ENCODE measurements at regions not wholly inside any gene's neighbourhood (a gene's known extent, or its start where the extent isn't known, plus 50 kb on each side); places are given as distances from the start of the nearest gene placed in this dataset.

DNA sequence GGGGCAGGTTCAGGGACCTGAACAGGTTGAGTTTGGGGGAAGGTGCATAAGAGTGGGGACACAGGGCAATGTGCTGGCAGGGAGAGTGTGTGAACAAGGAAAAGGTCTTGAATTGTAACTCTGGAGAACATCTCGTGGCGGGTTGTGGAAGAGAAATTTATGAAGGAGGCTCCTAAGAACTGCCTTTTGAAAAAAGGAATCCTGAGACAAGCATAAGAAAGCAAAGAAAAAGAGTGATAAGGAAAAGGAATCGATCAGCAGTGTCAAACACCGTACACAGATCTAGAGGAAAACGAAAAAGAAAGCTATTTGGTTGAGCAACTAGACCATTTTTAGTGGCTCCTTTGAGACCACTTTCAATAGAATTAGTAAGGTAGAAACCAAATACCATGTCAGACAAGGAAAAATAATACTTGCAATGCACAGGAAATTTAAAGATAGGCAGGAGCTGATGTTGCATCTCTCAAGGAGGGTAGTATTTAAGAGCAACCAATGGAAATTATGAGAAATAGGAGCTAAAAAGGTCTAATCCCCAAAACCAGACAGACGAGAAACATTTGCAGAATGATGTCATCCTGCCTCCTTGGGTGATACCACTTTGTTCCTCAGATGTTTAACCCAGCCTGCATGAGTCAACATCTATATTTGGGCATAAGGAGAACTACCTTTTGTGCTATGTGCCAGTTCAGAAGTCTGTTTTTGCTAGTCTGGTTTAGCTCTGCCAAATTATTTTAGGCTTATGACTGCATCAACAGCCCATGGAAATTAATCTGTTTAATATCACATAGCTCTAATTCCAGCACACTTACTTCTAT is 64.5 kb upstream of the STK38L start:
- peak; percentile 99 for DNase-seq (ENCODE audit: low read depth)

DNA sequence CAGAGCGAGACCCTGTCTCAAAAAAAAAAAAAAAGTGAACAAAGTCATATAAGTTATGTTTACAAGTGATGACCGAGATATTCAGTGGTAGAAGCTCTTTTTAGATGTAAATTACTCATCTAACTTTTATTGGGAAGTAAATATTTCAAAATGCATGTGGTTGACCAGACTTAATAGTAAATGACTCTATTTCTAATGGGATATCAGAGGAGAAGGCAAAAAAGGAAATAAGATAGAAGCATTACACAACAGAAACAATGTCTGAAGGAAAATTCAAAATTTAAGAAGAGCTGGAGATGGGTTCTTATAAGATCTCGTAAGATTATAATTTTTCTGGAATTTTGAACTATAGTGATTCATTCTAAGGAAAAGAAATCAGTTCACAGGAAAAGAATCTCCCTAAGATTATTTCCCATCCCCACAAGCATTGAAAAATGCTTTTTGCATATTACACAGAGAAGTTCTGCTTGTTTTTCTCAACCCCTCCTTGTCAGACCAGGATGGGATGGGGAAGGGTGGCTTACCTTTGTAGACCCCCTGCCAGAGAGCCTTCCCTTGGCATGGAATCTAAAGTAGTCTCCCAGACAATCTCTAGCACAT is 63.1 kb upstream of the STK38L start:
- DNase-seq (ENCODE audit: low read depth) = peak; percentile 43

DNA sequence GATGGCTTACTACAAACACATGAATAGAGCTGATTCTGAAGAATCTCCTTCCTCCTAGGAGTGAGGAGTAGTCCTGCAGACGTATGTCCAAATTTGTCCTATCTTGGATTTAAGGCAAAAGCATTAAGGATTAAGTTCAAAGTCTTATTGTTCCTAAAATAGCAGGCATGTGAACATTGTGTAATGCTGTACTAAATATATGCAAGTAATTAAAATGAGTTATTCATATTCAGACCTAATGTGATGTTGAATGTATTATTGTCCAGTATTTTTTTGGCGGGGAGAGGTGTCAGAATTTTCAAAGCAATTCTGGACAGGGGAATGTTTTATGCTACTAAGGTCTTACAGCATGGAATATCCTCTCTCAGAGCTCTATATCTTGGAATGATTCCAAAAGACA is 60.7 kb upstream of the STK38L start:
- DNase-seq (ENCODE audit: low read depth) = no peak

DNA sequence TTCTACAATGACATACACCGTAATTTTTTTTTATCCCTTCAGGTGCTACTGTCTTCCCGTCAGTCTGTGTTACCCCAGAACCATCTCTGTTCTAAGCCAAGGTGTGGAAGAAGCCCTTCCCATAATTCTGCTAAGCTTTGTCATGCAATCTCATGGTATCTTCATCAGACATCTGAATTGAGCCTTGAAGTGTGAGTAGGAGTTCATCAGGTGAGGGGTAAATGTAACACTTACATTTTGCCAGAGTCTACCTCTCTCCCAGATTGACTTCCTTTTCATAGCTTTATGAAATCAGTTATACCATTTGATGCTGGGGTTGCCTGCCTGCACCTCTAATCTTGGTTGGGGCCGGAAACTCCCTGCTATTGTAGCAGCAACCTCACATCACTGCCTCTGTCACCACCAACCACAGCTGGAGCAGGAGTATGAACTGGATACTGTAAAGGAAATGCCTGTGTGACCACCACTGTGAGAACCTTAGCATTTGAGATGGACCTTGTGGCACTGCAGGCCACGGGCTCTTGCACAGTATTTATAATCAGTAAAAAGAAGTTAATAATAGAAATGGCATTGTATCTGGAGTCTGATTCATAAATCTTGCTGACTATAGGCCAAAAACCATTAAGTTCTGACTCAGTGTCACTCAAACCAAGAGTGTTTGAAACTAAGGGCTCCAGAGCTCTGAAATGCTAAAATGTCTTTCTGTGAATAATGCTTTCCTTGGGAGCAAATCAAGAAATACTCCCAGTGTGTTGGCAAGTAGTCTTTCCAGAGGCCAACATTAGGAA is 58.7 kb upstream of the STK38L start:
- peak; percentile 87 for DNase-seq (ENCODE audit: low read depth)

DNA sequence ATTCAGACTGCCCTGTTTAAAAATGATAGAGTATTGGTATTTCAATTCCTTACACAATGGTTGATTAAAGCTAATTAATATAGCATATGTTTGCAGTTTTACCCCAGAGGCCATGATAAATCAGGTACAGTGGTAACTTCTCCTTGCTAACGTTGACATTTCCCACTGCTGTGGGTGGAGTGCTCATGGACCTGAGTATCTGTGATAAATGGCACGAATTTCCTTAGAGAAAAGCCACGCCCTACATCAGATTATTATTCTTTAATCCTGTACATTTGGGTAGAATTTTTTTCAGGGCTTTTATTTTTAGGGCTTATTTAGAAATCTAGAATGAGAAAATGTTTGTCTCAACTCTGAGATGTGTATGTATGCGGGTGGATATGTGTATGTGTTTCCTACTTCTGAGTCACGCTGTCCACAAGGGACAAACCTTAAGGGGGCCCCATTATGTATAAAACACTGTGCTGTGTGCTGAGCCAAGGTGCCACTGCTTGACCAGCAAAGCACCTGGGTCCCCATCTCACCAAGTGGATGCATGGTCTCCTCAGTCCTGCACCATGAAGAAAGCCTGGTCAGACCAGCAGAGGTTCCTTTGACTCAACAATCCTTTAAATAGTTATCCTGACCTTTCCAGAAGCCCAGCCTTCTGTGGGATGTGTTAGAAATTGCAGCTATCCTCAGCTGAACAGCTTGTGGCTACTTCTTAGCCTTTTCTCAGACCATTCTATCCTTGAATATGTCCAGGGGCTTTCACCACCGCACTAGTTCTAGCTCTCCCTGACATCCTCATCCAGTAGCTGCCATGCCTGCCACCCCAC is 57.9 kb upstream of the STK38L start:
- DNase-seq (ENCODE audit: low read depth) = no peak

DNA sequence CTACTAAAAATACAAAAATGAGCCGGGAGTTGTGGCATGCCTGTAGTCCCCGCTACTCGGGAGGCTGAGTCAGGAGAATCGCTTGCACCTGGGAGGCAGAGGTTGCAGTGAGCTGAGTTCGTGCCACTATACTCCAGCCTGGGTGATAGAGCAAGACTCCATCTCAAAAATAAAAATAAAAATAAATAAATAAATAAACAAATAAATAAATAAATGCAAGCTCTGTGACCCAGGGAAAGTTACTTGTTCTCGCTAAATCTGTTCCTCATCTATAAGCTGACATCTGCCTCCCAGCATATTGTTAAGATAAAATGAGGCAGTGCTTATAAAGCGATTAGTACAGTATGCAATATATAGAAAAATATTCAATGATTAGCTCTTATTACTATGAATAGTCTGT is 56.4 kb upstream of the STK38L start:
- DNase-seq (ENCODE audit: low read depth) = no peak

DNA sequence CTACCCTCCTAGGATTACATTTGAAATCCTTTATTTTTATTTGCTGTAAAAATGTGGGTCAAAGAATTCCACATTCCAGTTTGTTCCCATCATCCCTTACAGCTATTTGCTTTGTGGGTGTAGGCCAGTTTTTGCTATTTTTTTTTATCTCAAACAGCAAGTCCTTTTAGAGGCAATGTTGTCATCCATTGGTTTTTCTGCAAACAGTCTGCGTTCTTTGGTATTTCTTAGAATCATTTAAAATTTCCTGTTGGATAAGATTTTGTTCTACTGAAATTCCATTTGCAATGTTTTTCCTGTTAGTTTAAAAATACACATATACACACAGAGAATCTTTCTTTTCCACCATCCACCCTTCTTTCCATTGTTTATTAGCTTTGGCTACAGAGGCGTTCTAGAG is 53.3 kb upstream of the STK38L start:
- peak; percentile 75 for DNase-seq (ENCODE audit: low read depth)

DNA sequence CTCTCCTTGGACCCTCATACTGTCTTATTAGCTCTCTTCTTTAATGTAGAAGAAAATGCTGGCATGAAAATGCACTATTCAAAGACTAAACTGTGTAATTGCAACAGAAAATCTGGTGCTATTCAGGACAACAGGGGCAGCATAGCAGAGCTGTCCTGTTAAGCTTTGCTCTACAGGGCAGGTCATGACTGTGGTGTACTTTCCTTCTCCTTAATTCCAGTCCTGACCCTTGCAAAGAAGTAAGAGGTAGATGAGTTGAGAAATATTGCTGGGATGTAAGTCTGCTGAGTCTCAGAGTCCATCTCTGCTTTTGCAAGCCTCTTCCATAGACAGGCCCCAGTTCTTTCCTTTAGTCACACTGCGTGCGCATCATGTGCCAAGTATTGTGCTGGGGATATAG is 52.6 kb upstream of the STK38L start:
- DNase-seq (ENCODE audit: low read depth) = peak; percentile 38

DNA sequence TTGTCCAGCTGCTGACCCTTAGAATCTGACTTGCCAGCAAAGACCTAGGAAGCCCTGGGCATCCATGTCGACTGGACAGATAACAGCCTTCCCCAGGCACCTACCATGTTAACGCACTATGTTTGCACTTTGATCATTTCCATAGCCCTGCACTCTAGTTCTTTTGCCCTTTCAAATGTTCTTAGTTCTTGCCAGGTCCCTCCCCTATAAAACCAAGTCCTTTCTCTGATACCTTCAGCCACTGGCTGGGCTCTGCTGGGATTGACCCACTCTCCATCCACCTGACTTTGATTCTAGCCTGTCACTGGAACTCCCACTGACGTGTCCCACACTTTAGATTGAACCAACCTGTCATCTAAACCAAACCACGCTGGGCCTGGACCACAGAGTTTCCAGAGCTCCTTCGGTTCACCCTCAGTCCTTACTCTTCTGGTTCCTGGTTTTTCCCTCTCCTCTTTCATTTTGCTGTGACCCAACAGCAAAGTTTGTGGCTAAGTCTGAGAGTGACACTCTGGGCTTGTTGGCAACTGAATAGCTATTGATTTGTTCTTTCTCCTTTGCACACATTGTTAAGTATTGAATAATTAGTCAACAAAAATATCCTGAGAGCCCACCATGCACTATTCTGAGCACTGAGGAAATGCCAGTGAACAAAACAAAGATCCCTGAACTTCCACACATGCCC is 51.8 kb upstream of the STK38L start:
- no peak for DNase-seq (ENCODE audit: low read depth)

DNA sequence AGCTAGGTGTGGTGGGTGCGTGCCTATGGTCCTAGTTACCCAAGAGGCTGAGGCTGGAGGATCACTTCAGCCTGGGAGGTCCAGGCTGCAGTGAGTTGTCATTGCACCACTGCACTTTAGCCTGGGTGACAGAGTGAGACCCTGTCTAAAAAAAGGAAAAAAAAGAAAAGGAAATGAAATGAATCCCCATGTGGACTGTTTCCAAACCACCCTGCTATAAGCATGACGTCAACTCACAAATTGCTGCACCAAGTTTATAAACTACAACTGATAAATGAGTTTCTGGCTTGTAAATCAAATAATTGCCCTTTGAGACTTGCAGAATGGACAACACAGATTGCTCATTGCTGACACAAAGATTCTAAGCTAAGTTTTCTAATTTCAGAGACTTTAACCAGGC is 51.0 kb upstream of the STK38L start:
- peak; percentile 75 for DNase-seq (ENCODE audit: low read depth)

DNA sequence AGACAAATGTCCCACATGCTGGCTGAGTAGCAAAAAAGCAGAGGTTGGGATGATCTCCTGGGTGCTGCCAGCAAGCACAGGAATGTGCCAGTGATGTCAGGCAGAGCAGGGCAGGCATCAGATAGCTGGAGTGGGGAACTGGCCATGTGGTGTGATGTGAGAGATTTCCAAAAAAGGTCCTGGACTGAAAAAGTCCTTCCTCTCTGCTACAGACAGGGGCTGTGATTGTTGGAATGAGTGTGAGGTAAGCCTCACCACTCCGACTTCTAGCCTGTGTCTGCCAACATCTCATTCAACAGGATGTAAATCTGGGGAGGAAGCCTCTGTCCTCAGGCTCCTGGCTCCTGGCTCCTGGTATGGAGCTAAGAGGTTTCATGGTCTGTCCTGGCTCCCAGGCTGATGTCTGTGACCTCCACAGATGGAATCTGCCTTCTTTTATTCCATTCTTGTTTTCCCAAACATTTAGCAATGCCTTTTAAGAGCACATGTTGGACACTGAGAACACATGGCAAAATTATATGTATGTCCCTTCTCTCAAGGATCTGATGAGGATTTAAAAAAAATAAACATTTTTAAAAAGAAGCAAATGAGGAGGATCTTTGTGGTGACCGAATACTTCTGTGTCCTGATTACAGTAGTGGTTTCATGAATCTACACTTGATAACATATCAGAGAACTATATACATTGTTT is 50.1 kb upstream of the STK38L start:
- peak; percentile 80 for DNase-seq (ENCODE audit: low read depth)

All from iris pigment epithelial cell (primary cell).